ENCODE measurements at regions not wholly inside any gene's neighbourhood (a gene's known extent, or its start where the extent isn't known, plus 50 kb on each side); places are given as distances from the start of the nearest gene placed in this dataset.

GRCh38 chr10:111516144-111516543, 439.3 kb downstream of the ADRA2A start:
- DNase-seq, result no peak

DNA sequence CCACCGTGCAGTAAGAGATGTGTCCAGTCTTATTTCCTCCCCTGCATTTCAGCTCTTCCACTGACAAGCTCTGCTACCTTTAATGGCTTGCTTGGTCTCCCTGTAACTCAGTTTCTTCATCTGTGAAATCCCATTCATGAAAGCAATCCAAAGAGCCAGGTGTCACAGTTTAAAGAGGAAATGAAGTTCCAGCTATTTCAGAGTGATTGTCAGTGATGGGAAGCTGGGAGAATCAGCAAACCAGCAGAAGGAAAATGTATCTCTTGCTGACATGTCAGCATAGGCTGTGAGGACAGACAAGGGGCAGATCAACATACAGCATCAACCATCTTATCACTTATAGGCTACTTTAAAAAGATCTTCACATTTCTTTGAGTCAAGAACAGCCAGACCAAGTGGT, 445.3 kb downstream of the ADRA2A start:
- DNase-seq, result no peak

GRCh38 chr10:111522551-111522950, 445.7 kb downstream of the ADRA2A start:
- no peak for DNase-seq

DNA sequence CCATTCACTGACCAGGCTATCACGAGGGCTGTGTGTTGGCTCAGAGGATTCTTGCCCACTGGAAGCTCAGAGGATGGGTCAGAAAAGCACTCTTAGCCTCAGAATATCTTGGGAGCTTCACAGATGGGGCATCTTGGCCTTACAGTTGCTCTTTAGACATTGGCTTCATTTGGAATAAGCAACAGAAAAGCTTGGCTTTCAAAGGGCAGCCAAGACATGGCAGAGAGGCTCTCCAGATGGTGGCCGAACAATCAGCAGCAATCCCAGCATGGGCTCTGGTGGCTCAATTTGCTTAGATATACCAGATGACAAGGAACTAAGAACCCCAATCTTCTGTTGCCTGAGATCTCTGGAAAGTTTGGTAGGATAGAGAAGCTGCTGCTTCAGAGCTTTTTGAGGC, 446.2 kb downstream of the ADRA2A start:
- DNase-seq, result no peak

GRCh38 chr10:111524134-111524533, 447.3 kb downstream of the ADRA2A start:
- no peak for DNase-seq

- no peak for DNase-seq
These were observed 448.9 kb downstream of the ADRA2A start for GRCh38 chr10:111525696-111526095.

GRCh38 chr10:111531690-111532089, 454.9 kb downstream of the ADRA2A start:
- DNase-seq, result no peak

GRCh38 chr10:111532139-111532538, 455.3 kb downstream of the ADRA2A start:
- DNase-seq, result no peak

DNA sequence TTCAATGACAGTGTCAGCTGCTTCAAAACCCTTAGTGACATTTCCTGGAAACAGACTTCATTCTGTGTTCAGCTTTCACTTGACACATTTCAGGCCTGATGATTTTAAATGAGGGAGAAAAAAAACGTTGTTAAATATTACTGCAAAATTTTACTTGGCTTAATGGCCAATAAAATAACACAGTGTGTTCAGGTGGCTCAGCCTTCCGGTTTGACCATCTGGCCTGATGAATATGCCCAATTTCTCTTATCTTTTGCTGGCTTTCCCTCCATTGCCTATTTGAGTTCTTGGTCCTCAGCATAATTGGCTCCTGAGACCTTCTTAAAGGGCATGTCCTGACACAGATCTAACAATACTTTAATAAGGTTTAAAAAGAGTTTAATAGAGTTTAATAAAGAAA, 462.4 kb downstream of the ADRA2A start:
- DNase-seq, result no peak

GRCh38 chr10:111543854-111544253, 467.0 kb downstream of the ADRA2A start:
- no peak for DNase-seq

DNA sequence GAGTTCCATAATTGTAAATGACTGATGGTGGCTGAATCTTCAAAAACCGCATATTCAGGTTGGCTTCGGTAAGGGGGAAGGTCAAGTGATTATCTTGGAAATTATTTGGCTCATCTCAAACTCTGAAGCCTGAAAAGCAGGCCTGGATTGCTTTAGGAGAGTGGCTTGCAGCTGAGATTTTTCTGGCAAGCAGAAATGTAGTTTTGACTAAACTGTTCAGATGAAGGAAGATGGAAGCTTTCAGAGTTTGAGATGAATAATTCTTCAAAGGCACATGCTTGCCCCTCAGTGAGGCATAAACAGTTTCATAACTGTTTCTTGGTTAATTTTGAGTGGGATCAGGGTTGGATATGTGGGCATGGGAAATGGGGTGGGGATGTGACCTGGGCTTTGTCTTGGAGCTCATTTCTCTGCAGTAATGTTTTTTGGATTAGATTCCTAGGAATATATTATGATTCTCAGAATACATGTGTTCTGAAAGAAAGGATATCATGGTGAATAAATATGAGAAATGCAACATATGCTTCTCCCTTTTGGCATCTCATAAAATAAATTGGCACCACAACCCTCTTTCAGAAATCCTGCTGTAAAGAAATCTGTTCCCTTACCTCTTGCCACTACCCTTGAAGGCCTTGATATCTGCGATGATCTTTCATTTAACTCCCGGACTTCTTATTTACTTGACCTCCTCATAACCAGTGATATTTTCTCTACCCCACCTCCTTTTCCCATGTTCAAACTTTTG, 469.2 kb downstream of the ADRA2A start:
- DNase-seq, result no peak

DNA sequence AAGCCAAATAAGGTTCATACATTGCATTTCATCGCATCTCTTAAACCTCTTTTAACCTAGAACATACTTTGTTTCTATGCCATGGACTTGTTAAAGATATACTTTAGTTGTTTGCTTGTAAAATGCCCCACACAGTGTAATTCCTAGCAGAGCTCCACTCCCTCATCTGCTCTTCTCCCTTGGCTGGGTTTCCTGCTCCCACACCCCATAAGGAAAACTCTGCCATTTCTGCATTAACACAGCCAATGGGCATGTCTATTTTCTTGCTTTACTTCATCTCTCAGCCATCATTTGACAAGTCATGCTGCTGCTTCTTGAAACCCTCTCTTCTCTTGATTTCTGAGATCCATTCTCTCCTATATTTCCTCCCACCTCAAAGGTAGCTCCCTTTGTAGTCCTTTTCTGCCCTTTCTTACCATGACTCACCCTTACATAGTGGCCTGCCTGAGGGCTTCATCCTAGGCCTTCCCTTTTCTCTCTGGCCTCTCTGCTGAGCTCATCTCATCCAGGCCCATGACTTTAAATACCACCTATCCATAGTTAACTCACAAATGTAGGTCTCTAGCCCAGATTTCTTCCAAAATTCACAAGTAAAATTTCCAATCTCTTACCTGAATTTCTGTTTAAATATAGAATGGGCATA, 471.4 kb downstream of the ADRA2A start:
- DNase-seq, result no peak

DNA sequence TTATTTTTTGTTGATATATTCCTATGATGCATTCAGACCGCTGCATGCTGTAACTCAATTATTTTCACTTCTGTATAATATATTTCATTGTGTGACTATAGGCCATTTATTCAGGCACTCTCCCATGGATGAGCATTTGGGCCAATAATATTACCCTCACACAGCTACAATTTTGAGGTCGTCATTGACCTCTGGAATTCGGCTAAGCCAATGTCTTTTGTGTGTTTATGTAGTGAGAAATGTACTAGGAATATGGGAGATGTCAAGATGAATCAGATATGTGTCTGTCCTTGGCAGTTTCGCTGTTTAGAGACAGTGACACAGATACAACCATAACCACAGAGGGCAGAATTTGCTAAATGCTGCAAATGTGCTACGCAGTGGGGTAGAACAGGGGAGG, 474.2 kb downstream of the ADRA2A start:
- no peak for DNase-seq

- DNase-seq, result no peak
These were observed 479.8 kb downstream of the ADRA2A start for GRCh38 chr10:111556666-111557065.

- no peak for DNase-seq
These were observed 481.4 kb downstream of the ADRA2A start for GRCh38 chr10:111558211-111558610.

DNA sequence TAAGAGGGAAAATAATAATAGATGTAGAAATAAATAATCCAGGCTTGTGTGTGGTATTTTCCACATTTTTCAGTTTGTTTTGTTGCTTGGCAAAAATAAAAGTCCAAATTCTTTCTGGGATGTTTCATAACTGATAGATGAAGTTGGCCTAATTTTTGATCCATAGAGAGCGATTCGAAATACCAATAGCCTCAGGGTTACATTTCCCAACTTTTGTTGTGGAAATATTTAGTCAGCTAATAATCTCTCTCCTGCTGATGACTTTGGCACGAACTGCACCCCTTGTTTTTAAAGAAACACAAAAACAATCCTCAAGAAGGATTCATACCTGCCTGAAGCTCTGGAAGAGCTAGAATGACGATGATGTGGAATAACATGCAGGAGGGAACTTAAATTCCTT, 483.2 kb downstream of the ADRA2A start:
- no peak for DNase-seq

DNA sequence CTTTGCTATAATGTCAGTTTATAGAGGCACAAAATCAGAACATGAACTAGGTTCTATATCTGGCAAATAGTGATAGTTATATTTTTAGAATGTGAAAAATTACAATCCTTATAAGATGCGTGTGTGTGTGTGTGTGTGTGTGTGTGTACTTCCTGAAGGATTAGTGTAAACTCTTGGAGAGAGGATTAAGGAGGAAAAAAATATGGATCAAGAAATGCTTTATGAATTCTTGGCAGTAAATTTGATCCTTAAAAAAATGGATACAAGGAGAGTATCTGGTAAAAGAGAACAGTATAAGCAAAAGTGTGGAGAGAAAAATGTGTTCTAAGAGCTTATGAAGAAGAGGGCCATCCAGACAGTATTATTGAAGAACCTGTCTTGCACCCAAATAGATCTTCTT, 484.3 kb downstream of the ADRA2A start:
- DNase-seq, result no peak

- no peak for DNase-seq
These were observed 488.7 kb downstream of the ADRA2A start for GRCh38 chr10:111565542-111565941.

DNA sequence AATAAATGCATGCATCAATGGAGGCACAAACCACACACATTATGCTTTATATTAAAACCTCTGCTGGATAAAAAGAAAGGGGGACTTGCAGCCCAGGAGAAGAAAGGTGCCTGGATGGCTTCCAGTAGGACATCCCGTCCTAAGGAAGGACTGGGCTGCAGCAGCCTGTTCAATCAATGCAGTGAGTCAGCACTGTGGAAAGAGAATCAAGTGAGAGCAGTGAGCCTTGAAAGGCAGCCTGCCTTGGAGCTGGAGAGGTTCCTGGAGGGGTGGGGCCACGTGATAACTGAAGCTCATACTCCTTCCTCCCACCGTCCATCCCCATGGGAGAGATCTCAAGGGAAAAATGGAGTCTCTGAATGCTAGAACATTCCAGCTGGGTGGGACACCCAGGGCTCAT, 501.2 kb downstream of the ADRA2A start:
- no peak for DNase-seq

GRCh38 chr10:111579473-111579872, 502.6 kb downstream of the ADRA2A start:
- DNase-seq, result no peak

DNA sequence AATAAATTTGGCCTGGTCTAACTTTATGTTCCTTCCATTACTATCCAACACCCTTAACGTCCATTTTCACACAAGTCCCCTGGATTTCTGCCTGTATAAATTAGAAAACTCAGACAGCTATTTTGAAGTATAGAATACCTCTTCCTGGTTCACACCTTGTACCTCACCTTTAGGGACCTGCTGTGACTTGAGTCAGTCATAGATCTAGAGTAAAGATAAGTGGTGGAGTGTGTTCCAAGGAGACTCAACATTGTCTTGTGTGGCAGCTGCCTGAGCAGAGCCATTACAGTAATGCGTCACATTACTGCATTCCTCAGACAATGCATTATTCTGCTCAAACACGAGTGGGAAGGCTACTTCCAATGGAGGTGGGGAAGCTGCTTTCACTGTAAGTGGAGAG, 513.9 kb downstream of the ADRA2A start:
- DNase-seq, result no peak

- no peak for DNase-seq
These were observed 516.7 kb downstream of the ADRA2A start for GRCh38 chr10:111593578-111593977.

DNA sequence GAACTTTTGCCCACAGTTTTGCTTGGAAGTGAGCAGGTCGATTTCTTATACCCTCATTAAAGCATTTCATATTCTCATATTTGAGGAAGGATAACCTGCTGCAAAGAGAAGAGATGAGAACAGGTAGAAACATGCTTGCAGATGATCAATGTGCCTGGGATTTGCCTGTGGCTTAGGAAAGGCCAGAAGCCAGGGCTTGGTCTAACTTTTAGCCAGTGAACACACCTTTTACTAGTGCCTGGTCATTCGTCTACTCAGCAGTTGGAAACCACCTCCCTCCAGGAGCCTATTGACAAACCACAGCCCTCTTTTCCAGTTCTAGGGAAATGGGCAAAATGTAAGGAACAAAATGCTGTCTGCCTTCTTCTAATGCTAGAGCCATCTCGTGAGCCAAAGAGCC, 518.3 kb downstream of the ADRA2A start:
- DNase-seq, result no peak

- peak; percentile 83 for DNase-seq
These were observed 521.7 kb downstream of the ADRA2A start for GRCh38 chr10:111598433-111599059.
